GM19238 (cell line): ENCODE measurements at regions not wholly inside any gene's neighbourhood (a gene's known extent, or its start where the extent isn't known, plus 50 kb on each side); places are given as distances from the start of the nearest gene placed in this dataset.

Experiments used
- DNase-seq: peaks from one replicate; pipeline ENCODE4 v3.0.0; 2011; ENCODE audit warnings: low spot score; ENCODE audit not compliant: insufficient read length

DNA sequence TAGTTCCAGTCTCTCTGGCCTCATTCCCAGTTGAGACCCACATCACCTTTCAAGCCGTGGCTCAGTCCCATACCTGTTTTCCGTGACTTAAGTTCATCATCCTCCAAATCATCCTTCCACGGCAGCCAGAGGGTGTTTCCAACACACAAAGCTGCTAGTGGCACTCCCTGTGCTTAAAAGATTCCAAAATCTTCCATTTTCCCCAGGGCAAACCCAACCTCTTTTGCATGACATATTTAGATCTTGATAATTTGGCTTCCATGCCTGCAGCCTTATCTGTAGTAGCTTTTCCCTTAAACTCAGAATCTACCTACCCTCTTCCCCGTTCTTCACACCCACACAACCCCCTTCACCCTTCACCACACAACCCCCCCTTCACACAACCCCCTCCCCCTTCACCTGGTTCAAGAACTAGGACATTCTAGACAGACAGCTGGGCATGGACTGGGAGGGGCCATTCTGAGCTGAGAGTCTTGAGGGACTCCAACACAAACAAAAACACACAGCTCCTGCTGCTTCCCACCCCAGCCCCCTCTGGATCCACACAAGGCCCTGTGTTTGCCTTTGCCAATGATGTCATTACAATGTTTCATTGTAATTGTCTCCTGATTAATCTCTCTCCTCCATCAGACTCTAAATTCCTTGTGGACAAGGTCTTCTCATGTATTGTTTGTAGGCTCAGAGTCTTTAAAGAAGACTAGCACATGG lies 268.2 kb downstream of the SH3GL2 start:
- no peak for DNase-seq

DNA sequence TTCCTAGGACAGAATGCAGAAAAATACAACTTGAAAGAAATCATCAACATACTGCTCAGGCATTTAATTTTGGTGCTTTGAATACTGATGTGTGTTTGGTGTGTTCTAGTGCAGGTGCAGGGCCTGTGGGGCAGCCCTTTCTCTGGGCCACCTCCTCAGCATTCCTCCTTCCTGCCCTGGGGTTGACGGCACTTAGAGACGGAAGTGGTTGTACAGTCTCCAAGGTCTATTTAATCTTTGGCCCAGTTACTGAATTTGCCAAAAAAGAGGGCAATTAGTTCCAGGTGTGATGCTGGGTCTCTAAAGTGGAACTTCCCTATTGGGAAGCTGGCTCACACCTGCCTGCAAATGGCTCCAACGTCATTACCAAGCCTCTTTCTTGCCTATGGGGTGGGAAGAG lies 269.0 kb downstream of the SH3GL2 start:
- DNase-seq = no peak

DNA sequence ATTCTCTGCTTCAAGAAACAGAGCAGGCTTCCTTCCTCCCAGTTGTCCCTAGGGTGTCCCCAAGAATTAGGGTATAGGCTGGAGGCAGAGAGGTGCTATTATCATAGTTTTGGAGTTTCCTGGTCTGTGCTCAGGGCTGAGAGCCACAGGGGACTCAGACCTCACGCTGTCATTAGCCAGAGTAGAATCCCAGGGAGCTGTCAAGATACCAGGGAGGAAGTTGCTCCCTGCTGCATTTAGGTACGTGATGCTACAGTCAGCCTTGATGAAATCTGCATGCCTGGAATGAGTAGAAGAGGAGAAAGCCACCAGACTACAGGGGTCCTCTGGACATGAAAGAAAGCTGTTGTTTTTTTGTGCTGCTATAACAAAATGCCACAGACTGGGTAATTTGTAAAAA lies 273.2 kb downstream of the SH3GL2 start:
- no peak for DNase-seq

DNA sequence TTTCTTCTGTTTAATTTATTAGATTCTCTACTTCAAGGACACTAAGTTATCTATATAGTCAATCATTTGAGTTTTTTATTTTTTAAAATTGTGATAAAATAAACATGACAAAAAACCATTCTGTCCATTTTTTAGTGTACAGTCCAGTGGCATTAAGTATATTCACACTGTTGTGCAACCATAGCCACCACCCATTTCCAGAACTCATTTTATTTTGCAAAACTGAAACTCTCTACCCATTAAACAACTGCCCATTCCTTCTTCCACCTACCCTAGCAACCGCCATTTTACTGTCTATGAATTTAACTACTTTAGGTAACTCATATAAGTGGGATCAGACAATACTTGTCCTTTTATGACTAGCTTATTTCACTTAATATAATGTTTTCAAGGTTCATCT lies 275.6 kb downstream of the SH3GL2 start:
- DNase-seq = no peak

DNA sequence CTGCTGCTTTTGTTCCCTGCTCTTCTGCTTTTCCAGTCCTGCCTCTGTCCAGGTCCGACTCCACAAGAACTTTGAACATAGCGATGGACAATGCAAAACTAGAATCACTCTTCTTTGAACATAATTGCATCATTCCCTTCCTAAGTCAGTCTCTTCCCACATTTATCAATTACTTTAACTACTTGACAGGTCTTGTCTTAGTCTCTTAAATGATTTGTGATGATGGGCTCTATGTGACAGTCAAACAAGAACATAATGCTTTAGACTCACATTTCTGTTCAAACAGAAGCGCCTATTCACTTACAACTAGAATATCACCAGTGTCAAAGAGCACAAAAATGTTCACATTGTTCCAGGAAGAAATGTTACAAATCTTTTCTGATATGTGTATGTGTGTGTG lies 278.1 kb downstream of the SH3GL2 start:
- no peak for DNase-seq

DNA sequence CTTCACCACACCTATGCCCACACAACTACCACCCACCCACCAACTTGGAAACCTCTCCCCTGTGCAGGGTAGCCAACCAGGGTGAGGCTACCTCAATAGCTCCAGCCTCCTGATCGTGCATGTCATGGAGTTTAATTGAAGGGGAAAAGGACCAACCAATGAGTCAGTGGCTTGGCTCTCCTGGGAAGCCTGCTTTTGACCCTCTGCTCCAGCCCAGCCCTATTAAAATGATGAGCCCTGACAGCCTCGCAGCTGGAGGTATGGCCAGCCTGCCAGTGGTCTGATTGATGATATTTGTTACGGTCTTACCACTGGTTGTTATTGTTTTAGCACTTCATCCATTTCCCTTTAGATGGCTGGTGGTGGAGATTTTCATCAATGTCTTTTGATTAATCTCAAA lies 280.4 kb downstream of the SH3GL2 start:
- no peak for DNase-seq

DNA sequence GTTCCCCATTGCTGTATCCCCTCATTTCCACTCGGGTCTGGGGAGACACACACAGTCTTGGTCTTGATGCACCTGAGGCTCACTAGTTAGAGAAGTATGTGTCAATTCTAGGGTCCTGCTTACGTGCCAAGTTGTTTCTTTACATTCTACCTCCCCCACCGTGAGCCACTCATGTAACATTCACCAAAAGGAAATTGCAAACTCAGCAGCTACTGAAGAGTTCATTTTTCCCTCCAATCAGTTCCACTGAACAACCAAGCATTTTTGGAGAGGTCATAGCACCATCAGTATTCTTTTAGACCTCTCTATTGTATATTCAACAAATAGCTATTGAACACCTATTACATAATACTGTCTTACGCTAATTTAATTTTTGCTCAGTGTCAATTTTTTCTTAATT lies 281.1 kb downstream of the SH3GL2 start:
- no peak for DNase-seq

DNA sequence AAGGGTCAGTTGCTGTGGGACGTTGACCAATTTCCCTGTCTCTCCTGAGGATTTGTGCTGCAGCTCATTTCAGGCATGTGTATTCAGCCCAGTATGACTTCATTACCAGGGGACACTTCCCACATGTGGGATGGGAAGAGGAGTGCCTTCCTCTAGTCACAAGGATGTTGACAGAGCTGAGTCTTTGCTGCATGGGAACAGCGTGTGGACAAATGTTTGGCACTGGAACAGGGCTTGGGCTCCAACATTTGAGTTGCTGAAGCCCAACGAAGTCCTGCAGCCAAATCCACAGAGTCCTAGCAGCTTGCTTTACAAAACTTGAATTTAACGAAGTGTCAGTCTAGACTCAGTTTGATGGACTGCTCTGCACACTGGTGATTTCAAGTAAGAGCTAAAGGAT lies 283.2 kb downstream of the SH3GL2 start:
- no peak for DNase-seq

DNA sequence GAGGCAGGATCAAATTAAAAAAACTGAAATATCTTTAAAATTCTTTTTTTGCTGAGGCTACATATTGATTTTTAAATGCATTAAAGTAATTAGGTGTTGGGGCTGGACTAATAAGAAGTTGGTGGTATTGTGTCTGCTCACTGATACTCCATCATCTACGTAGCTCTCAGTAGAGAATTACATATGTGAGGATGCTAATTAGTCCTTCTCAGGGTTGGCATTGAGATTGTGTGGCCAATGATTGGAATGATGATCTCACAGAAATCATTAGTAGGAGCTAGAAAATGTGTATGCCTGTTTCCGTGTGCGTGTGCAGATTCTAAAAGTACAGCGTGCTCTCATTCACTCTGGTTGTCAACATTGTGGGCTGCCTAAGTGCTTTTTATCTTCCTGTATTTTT lies 283.8 kb downstream of the SH3GL2 start:
- DNase-seq = no peak

DNA sequence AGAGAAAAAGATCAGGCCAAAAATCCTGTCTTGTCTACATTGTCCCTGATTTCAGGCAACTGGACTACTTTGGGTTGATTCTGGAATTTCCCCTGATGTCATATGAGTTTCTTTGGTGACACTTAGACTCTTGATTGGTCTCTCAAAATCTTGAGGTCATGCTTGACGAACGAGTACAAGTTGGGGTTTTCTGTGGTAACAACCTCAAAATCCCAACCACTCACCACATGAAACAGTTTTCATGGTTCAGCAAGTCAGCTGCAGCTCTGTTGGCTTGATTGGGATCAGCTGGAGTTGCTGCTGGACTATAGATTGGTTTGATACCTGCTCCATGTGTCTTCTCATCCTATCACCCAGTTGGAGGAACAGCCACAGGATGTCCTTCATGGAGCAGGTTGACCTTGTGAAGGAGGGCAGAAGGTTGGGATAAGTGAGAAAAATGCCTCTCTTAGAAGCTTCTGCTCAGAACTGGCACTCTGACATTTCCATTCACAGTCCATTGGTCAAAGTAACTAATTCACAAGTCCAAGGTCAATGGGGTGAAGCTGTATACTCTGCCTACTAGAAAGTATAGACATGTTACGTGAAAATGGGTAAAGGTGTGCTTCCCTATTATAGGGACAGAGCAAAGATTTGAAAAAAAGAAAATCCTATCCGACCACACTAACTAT lies 284.5 kb downstream of the SH3GL2 start:
- no peak for DNase-seq

DNA sequence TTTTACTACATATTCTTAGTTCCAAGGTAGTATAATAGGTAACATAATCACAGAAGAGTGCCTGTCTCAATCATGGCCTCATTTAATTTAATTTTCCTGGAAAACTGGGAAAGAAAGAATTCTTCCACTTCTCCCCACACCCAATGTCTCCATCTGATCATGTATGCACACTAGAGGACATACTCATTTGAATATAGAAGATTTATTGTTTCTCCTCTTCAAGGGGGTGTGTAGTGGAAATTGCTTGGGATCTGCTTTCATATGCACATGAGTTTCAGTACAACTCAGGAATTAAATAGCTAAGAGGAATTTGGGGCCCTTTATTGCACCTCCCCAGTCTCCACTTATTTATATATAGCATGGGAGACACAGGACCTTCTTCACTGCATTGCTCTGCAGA lies 285.1 kb downstream of the SH3GL2 start:
- no peak for DNase-seq

DNA sequence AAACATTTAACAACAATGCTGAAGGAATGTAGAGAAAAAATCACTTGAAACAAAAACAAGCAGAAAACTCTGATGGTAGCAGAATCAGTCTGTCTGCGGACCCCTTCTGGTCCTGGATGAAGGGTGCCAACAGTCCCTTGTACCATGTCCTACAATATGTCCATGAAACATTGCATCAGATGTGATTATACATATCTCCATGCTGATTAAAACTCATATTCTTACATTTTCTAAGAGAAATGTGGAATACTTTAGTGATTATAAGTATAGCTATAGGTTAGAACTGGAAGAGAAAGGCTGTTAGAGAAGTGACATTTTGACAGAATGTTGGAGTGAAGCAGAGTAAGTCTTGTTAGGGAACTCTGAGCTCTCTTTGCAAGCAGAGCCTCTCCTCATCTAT lies 286.1 kb downstream of the SH3GL2 start:
- no peak for DNase-seq

DNA sequence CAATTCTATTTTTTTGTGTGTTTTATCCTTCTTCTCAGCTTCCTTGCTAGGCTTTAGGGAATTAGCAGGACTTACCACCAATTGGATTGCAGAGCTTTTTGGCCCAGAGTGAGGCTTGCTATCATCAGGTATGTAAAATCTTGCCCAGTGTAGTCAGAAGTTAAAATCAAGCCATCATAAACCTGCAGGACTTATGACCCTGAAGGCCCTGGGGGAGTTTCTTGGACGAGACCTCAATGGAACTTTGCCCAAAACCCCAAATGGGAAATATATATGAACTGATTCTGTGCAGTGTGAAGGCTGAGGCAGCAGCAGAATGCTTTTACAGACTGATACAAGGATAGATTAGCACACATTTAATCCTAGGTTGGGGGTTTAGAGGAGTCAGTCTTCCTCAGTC lies 287.0 kb downstream of the SH3GL2 start:
- DNase-seq = no peak

DNA sequence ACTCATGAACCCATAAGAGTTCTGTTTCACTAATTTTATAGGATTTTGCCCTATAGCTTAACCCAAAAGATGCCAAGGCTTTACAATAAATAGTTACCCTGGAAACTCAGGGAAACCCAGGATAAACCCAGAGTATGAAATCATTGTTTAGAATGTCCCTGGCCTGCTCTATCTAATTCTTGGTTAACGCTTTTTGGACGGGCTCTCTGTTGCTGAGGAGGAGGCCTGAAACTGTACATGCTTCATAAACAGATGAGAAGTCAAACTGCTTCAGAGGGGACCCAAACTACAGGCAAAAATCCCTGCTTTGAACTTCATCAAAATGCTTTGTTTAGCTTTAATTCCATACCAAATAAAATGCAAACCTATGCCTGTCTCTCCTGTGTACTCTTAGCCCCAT lies 291.9 kb downstream of the SH3GL2 start:
- DNase-seq = no peak

DNA sequence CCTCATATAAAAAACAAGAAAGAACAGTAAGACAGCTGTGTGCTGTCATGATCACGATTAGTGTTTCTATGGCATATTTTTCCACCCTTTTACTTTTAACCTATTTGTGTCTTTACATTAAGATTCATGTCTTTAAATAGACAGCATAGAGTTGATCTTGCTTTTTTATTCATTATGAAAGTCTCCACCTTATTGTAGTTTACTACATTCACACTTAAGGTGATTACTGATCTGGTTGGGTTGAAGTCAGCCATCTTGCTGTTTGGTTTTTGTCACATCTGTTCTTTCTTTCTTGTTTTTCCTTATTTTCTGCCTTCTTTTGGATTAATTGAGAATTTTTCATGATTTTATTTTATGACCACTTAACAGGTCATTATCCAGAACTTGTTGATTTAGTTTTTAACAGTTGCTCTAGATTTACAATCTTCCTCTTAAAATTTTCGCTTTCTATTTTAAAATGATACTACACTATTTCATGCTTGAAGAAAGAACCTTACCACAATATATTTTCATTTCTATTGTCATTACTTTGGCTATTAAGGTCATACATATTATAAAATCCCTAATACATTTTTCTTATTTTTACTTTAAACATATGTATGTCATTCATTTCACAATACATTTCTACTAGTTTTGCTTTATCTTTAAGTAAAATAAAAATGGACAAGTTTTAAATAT lies 292.5 kb downstream of the SH3GL2 start:
- no peak for DNase-seq

DNA sequence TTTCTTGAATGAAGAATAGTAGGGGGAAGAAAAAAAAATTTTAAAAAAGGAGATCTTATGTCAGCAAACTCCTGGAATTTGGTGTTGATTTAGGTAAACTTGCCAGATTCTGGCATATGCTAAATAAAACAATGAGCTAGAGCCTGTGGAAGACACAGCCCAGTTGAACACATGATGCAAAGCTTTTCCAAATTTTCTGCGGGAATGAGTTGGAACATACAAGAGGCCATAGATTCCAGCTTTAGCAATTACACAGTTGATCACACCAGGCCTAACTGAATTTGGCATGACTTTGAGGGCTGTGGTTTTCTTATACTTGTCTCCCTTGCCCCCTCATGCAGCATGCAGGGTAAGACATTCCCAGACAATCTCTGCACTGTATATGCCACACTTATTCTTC lies 297.0 kb downstream of the SH3GL2 start:
- DNase-seq = no peak

DNA sequence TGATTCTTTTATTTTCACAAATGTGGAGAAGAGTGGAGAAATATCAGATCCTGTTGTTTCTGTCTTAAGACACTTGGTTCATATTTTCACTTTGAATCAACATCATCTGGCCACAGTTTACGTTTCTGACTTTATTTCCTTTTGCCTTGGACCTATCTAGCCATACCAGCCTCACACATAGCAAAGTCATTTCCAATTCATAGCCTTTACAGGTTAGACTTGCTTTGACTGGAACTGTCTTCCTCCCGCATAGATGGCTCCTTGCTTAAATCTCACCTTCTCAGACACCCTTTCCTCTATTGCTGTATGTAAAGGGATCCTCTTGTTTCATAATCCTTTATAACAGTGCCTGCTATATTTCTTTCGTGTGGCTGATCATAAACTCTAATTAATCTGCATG lies 297.8 kb downstream of the SH3GL2 start:
- DNase-seq = no peak

DNA sequence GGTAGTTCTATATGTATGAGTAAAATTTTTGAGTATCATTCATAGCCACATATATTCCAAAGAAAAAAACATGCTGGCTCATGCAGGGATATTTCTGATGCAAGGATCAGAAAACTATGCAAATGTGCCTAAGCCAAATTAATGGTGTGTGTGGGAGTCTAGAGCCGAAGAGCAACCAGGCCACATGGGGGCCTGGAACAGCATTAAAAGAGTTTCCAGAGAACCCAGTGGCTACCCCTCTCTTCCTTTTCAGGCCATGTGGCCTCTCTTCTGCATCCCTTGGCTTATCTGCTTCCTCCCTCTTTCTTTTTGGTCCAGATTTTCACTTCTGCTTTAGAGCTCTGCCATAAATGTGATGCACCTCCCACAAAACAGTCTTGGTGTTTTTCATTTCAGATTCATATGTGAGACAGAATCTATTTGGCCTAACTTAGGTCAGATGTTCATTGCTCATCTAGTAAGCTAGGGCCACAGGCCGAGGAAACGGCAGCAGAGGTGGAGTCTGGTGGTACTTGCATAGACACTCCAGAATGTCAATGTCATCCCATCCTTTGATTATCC lies 300.0 kb downstream of the SH3GL2 start:
- DNase-seq = no peak

DNA sequence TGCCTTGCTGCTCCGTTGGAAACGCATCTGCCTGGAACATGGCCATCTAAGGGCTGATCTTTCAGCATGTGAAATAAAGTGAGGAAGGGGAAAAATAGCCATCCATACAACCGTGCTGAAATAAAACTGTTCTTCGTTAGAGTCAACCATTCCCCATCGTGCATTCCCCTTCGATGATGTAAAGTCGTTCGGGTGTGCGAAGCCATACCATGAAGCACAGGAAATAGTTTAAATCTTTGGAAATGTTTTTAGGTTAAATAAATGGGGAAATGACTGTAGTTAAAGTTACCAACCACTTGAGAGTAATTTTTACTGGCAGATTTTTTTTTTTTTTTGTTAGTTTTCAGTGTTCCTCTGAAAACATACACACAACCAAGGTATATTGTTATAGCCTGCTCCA lies 302.5 kb downstream of the SH3GL2 start:
- DNase-seq = no peak

DNA sequence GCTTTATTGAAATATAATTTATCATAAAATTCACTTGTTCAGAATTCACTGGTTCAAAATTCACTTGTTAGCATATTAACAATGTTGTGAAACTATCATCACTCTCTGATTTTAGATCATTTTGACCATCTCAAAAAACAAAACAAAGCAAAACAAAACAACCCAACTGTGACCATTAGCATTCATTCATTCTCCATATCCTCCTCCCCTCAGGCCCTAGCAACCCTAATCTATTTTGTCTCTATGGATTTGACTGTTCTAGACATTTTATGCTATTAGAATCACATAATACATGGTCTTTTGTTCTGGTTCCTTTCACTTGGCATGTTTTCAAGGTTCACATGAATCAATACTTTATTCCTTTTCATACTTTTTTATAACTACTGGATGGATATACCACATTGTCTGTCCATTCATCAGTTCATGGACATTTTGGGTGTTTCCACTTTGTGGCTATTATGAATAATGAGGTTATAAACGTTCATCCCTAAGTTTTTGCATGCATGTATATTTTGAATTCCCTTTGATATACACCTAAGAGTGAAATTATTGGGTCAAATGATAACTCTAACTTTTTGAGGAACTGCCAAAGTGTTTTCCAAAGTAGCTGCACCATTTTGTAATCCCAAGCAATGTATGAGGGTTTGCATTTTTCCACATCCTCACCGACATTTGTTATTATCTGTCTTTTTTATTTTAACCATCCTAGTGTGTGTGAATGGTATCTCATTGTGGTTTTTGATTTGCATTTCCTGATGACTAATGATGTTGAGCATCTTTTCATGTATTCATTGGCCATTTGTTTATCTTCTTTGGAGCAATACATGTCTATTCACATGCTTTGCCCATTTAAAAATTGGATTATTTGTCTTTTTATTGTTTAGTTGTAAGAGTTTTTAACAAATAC lies 304.1 kb downstream of the SH3GL2 start:
- no peak for DNase-seq

DNA sequence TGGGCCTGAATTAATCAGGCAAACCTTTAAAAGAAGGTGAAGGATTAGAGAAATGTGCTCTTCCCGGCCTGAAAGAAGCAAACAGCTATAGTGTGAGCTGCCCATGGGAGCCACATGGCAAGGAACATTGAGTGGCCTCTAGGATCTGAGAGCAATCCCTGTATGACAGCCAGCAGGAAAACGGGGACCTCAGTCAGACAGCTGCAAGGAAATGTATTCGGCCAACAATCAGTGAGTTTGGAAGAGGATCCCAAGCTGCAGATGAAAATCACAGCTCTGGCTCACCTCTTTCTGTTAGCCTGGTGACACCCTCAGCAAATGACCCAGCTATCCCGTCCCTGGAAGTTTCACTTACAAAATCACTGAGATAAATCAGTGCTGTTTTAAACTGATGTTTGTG lies 309.2 kb downstream of the SH3GL2 start:
- DNase-seq = no peak
